ENCODE measurements at regions not wholly inside any gene's neighbourhood (a gene's known extent, or its start where the extent isn't known, plus 50 kb on each side); places are given as distances from the start of the nearest gene placed in this dataset.

DNA sequence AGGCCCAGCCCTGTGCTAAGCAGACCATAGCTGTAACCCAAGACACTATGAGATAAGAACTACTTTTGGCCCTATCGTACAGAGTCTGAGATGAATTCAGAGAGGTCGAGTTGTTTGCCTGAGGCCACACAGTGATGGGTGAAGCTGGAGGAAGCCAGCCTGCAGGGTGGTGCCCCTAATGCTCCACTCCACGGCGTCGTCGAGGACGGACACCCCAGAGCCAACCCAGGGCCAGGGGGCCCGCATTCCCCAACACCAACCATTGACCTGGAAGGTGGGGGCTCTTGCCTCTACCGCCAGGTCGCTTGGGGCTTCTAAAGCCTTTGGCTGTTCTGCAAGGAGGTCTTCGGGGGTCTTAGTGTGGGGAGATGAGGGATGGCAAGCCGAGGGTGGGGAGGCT, 84.1 kb downstream of the IRF8 start:
- Histone ChIP-seq H3K27ac (ENCODE audit: low read length) (no peak overlapping the region), H3K27me3 (replicated peaks; ENCODE audit: insufficient read depth, low read length) (peaks cover 82% of the 10 kb centered on the region), H3K36me3 (replicated peaks; ENCODE audit: insufficient read depth, low read length) (no peaks in the 10 kb centered on the region), H3K9me2 (replicated peaks; ENCODE audit: insufficient read depth, low read length) (no peaks in the 10 kb centered on the region), H3K79me2 (ENCODE audit: low read length) (no peaks in the 10 kb centered on the region), H3K9me3 (replicated peaks; ENCODE audit: insufficient read depth, low read length) (no peaks in the 10 kb centered on the region), H3K4me3 (ENCODE audit: low read length) (no peak overlapping the region), H3F3A (ENCODE audit: insufficient read depth, low read length) (no peaks in the 10 kb centered on the region), H2AFZ (ENCODE audit: low read length) (no peak overlapping the region), H3K9ac (ENCODE audit: low read length) (no peak overlapping the region), H3K4me1 (ENCODE audit: low read length) (no peaks in the 10 kb centered on the region), H4K20me1 (ENCODE audit: insufficient read depth, low read length) (no peaks in the 10 kb centered on the region), H3K4me2 (ENCODE audit: low read depth, low read length) (no peak overlapping the region)
- DNase-seq = no peak
- TF ChIP-seq, protein P1, sequence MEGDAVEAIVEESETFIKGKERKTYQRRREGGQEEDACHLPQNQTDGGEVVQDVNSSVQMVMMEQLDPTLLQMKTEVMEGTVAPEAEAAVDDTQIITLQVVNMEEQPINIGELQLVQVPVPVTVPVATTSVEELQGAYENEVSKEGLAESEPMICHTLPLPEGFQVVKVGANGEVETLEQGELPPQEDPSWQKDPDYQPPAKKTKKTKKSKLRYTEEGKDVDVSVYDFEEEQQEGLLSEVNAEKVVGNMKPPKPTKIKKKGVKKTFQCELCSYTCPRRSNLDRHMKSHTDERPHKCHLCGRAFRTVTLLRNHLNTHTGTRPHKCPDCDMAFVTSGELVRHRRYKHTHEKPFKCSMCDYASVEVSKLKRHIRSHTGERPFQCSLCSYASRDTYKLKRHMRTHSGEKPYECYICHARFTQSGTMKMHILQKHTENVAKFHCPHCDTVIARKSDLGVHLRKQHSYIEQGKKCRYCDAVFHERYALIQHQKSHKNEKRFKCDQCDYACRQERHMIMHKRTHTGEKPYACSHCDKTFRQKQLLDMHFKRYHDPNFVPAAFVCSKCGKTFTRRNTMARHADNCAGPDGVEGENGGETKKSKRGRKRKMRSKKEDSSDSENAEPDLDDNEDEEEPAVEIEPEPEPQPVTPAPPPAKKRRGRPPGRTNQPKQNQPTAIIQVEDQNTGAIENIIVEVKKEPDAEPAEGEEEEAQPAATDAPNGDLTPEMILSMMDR (IDR thresholded peaks at IDR 0.05; ENCODE audit: low read length) = no peak
- TF ChIP-seq EZH2 (optimal IDR thresholded peaks at IDR 0.05; ENCODE audit: low read depth, low read length) (no peak), EZH2phosphoT487 (IDR thresholded peaks at IDR 0.05; ENCODE audit: low read length) (no peak)

DNA sequence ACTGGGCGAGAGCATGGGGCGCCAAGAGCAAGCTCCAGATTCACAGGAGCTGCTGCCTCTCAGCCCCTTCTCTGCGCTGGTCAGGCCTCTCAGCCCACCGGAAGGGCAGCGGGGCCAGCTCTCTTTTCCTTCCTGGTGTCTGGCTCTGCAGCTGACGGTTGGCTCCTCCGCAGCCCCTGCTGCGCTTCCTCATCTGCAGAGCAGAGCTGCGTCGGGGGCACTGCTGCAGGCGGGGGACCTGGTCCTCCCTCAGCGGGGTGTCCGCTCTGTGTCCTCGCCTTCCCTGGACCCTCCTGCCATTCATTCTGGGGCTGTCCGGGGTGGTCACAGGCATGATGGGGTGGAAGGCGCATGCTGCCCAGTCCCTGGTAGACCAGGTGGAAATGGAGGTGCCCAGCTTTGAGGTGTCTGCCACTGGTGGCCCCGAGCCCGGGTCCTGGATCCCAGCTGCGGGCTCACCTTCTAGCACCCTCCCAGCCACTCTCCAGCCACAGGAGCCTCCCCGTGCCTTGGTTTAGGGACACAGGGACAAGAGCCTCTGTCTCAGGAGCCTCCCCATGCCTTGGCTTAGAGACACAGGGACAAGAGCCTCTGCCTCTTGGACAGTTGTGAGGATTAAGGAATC, 84.8 kb downstream of the IRF8 start:
- Histone ChIP-seq H2AFZ (ENCODE audit: low read length) (no peak overlapping the region), H3K9me2 (replicated peaks; ENCODE audit: insufficient read depth, low read length) (no peaks in the 10 kb centered on the region), H3K4me2 (ENCODE audit: low read depth, low read length) (no peak overlapping the region), H3K36me3 (replicated peaks; ENCODE audit: insufficient read depth, low read length) (no peaks in the 10 kb centered on the region), H3F3A (ENCODE audit: insufficient read depth, low read length) (no peaks in the 10 kb centered on the region), H3K27me3 (replicated peaks; ENCODE audit: insufficient read depth, low read length) (peaks cover 75% of the 10 kb centered on the region), H3K9me3 (replicated peaks; ENCODE audit: insufficient read depth, low read length) (no peaks in the 10 kb centered on the region), H3K4me3 (ENCODE audit: low read length) (no peak overlapping the region), H3K27ac (ENCODE audit: low read length) (no peak overlapping the region), H3K4me1 (ENCODE audit: low read length) (no peaks in the 10 kb centered on the region), H3K79me2 (ENCODE audit: low read length) (no peaks in the 10 kb centered on the region), H3K9ac (ENCODE audit: low read length) (no peak overlapping the region), H4K20me1 (ENCODE audit: insufficient read depth, low read length) (no peaks in the 10 kb centered on the region)
- TF ChIP-seq, protein P1 (IDR thresholded peaks at IDR 0.05; ENCODE audit: low read length) = no peak
- TF ChIP-seq EZH2phosphoT487 (IDR thresholded peaks at IDR 0.05; ENCODE audit: low read length) (no peak), EZH2 (optimal IDR thresholded peaks at IDR 0.05; ENCODE audit: low read depth, low read length) (no peak)
- DNase-seq = no peak

DNA sequence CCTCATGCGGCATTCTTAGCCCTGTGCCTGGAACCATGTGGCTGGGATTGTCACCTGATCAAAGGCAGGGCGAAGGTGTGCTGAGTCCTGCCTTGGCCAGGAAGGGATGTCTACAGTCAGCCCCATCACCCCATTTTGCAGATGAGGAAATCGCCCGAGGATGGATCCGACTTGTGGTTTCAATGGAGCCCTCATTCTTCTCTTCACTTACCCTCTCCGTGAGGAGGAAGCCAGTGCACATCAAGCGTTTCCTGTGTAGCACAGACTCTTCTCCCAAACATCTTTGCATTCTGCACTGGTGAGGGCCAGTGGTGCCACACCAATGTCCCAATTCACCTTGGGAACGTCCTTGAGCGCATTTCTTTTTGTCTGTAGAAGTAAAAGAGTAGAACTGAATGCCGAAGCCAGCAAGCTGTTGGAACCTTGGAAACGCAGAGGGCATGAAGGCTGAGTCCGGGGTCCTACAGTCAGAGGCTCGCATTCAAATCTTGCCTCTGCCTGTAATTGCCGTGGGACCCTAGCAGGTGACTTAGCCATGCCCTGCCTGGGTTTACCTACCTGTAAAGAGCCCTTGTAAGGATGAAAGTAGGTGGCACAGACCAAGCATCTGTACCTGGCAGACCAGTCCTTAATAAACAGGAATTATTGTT, 85.4 kb downstream of the IRF8 start:
- Histone ChIP-seq H3F3A (ENCODE audit: insufficient read depth, low read length) (no peaks in the 10 kb centered on the region), H3K79me2 (ENCODE audit: low read length) (no peaks in the 10 kb centered on the region), H3K9me2 (replicated peaks; ENCODE audit: insufficient read depth, low read length) (no peaks in the 10 kb centered on the region), H3K36me3 (replicated peaks; ENCODE audit: insufficient read depth, low read length) (no peaks in the 10 kb centered on the region), H3K27ac (ENCODE audit: low read length) (no peak overlapping the region), H3K9ac (ENCODE audit: low read length) (no peak overlapping the region), H3K27me3 (replicated peaks; ENCODE audit: insufficient read depth, low read length) (peaks cover 72% of the 10 kb centered on the region), H3K9me3 (replicated peaks; ENCODE audit: insufficient read depth, low read length) (no peaks in the 10 kb centered on the region), H3K4me2 (ENCODE audit: low read depth, low read length) (no peak overlapping the region), H3K4me3 (ENCODE audit: low read length) (no peak overlapping the region), H3K4me1 (ENCODE audit: low read length) (no peaks in the 10 kb centered on the region), H2AFZ (ENCODE audit: low read length) (no peak overlapping the region), H4K20me1 (ENCODE audit: insufficient read depth, low read length) (no peaks in the 10 kb centered on the region)
- TF ChIP-seq, protein P1 (IDR thresholded peaks at IDR 0.05; ENCODE audit: low read length) = no peak
- TF ChIP-seq EZH2 (optimal IDR thresholded peaks at IDR 0.05; ENCODE audit: low read depth, low read length) (no peak), EZH2phosphoT487 (IDR thresholded peaks at IDR 0.05; ENCODE audit: low read length) (no peak)
- no peak for DNase-seq
